Mesenchymal stem cell (in vitro differentiated cells and primary cell): ENCODE measurements at regions not wholly inside any gene's neighbourhood (a gene's known extent, or its start where the extent isn't known, plus 50 kb on each side); places are given as distances from the start of the nearest gene placed in this dataset.

Experiments
- DNase-seq: peaks from one replicate; pipeline ENCODE4 v3.0.0-alpha.2; 2013
- H2AFZ ChIP-seq: one replicate; pipeline ENCODE4 v1.6.1; 2013; ENCODE audit warnings: low read depth, mild to moderate bottlenecking, control low read depth, inconsistent platforms, low read length, moderate library complexity
- H2AK5ac ChIP-seq: 2 replicates; pipeline ENCODE4 v1.6.1; 2013; ENCODE audit warnings: low read length, moderate library complexity, mild to moderate bottlenecking, inconsistent platforms; ENCODE audit not compliant: severe bottlenecking
- H2BK120ac ChIP-seq: one replicate; pipeline ENCODE4 v1.6.1; 2013; ENCODE audit warnings: low read depth, mild to moderate bottlenecking, inconsistent platforms, low read length, moderate library complexity
- H2BK12ac ChIP-seq, 2 experiments: one replicate each; pipeline ENCODE4 v1.6.1; 2013; ENCODE audit warnings: inconsistent platforms in 2 of 2, low read length in 2 of 2, mild to moderate bottlenecking in 2 of 2, moderate library complexity in 2 of 2, control low read depth in 1 of 2
- H2BK15ac ChIP-seq: one replicate; pipeline ENCODE4 v1.6.1; 2013; ENCODE audit warnings: mild to moderate bottlenecking, low read depth, inconsistent platforms; ENCODE audit not compliant: poor library complexity, severe bottlenecking
- H2BK5ac ChIP-seq: 2 replicates; pipeline ENCODE4 v1.6.1; 2013; ENCODE audit warnings: low read depth, mild to moderate bottlenecking, low read length, control low read depth, inconsistent platforms; ENCODE audit not compliant: poor library complexity, severe bottlenecking
- H3K14ac ChIP-seq, 2 experiments: one replicate each; pipeline ENCODE4 v1.6.1; 2013; ENCODE audit warnings: inconsistent platforms in 2 of 2, low read length in 2 of 2, control low read depth in 1 of 2, mild to moderate bottlenecking in 1 of 2, moderate library complexity in 1 of 2
- H3K18ac ChIP-seq, 2 experiments: one replicate each; pipeline ENCODE4 v1.6.1; 2013; ENCODE audit warnings: inconsistent platforms in 2 of 2, low read length in 2 of 2, control low read depth in 1 of 2, low read depth in 1 of 2, mild to moderate bottlenecking in 1 of 2
- H3K23ac ChIP-seq, 2 experiments: one replicate each; pipeline ENCODE4 v1.6.1; 2013; ENCODE audit warnings: inconsistent platforms in 2 of 2, low read length in 2 of 2, mild to moderate bottlenecking in 2 of 2, moderate library complexity in 2 of 2, control low read depth in 1 of 2
- H3K27ac ChIP-seq: 2 replicates; pipeline ENCODE4 v1.5.1; 2013; ENCODE audit warnings: mild to moderate bottlenecking, moderate library complexity, low read length, control low read depth, inconsistent platforms; ENCODE audit not compliant: poor library complexity, severe bottlenecking
- H3K27me3 ChIP-seq, 2 experiments: 2 replicates each; pipeline versions ENCODE4 v1.6.1 to v1.7.0; 2013; ENCODE audit warnings: low read length in 2 of 2, mild to moderate bottlenecking in 2 of 2, moderate library complexity in 2 of 2, control low read depth in 1 of 2, inconsistent platforms in 1 of 2; ENCODE audit not compliant: control insufficient read depth in 1 of 2, insufficient read depth in 1 of 2
- H3K36me3 ChIP-seq, 2 experiments: 2 replicates each; pipeline versions ENCODE4 v1.6.1 to v1.7.0; 2013; ENCODE audit warnings: low read length in 2 of 2, control low read depth in 1 of 2, inconsistent platforms in 1 of 2, low read depth in 1 of 2, mild to moderate bottlenecking in 1 of 2; ENCODE audit not compliant: insufficient read depth in 2 of 2, control insufficient read depth in 1 of 2
- H3K4ac ChIP-seq, 2 experiments: one replicate each; pipeline ENCODE4 v1.6.1; 2013; ENCODE audit warnings: inconsistent platforms in 2 of 2, low read length in 2 of 2, mild to moderate bottlenecking in 2 of 2, moderate library complexity in 2 of 2, control low read depth in 1 of 2, low read depth in 1 of 2
- H3K4me1 ChIP-seq: 2 replicates; pipeline ENCODE4 v1.6.1; 2013; ENCODE audit warnings: low read depth, low read length, control low read depth; ENCODE audit not compliant: control insufficient read depth, insufficient read depth
- H3K4me2 ChIP-seq: 2 replicates; pipeline ENCODE4 v1.6.1; 2013; ENCODE audit warnings: low read length, mild to moderate bottlenecking, inconsistent platforms; ENCODE audit not compliant: poor library complexity, severe bottlenecking
- H3K4me3 ChIP-seq, 2 experiments: 2 replicates each; pipeline versions ENCODE4 v1.5.1 to v1.7.0; 2013; ENCODE audit warnings: low read length in 2 of 2, mild to moderate bottlenecking in 2 of 2, control low read depth in 1 of 2, low read depth in 1 of 2; ENCODE audit not compliant: insufficient read depth in 1 of 2
- H3K79me1 ChIP-seq: replicated peaks from 2 replicates; pipeline ENCODE4 v1.6.1; 2013; ENCODE audit warnings: mild to moderate bottlenecking, control low read depth, low read length, inconsistent platforms; ENCODE audit not compliant: poor library complexity, severe bottlenecking
- H3K9ac ChIP-seq: 2 replicates; pipeline ENCODE4 v1.7.0; 2013; ENCODE audit warnings: mild to moderate bottlenecking, low read length, moderate library complexity
- H3K9me3 ChIP-seq: 2 replicates; pipeline ENCODE4 v1.7.0; 2013; ENCODE audit warnings: mild to moderate bottlenecking, low read length; ENCODE audit not compliant: control insufficient read depth
- H4K8ac ChIP-seq: one replicate; pipeline ENCODE4 v1.6.1; 2013; ENCODE audit warnings: inconsistent platforms, mild to moderate bottlenecking, low read length, moderate library complexity
- H4K91ac ChIP-seq: one replicate; pipeline ENCODE4 v1.6.1; 2013; ENCODE audit warnings: mild to moderate bottlenecking, low read length, inconsistent platforms
- WGBS: methylation state at CpG from one replicate; pipeline ENCODE4 v1.1.7; 2013; ENCODE audit warnings: mixed read lengths; 5-methylcytosine and 5-hydroxymethylcytosine counted together

GRCh38 chr14:104517426-104517825, 62.1 kb upstream of the C14orf180 start:
- no peak for DNase-seq
- H3K27ac ChIP-seq = no peak overlapping the region
- H3K4me3 ChIP-seq = no peak overlapping the region
- no peak overlapping the region for H4K91ac ChIP-seq
- no peak overlapping the region for H3K14ac ChIP-seq
- no peak overlapping the region for H2AFZ ChIP-seq
- no peak overlapping the region for H3K23ac ChIP-seq
- no peaks in the 10 kb centered on the region for H3K4me1 ChIP-seq
- peaks cover 2% of the 10 kb centered on the region for H3K9me3 ChIP-seq
- H3K9ac ChIP-seq = no peak overlapping the region
- H2BK120ac ChIP-seq = no peak overlapping the region
- no peak overlapping the region for H3K4me2 ChIP-seq
- H3K36me3 ChIP-seq = no peaks in the 10 kb centered on the region
- H3K27me3 ChIP-seq = no peaks in the 10 kb centered on the region
- no peak overlapping the region for H4K8ac ChIP-seq
- H2BK12ac ChIP-seq = no peak overlapping the region
- H2BK15ac ChIP-seq = no peak overlapping the region
- H3K4ac ChIP-seq = no peak overlapping the region
- 79% methylated on average over 7 of the region's 8 CpGs for WGBS
- H3K18ac ChIP-seq = no peak overlapping the region
- no peak overlapping the region for H2AK5ac ChIP-seq
- H2BK5ac ChIP-seq = no peak overlapping the region
- H3K79me1 ChIP-seq = no peaks in the 10 kb centered on the region

DNA sequence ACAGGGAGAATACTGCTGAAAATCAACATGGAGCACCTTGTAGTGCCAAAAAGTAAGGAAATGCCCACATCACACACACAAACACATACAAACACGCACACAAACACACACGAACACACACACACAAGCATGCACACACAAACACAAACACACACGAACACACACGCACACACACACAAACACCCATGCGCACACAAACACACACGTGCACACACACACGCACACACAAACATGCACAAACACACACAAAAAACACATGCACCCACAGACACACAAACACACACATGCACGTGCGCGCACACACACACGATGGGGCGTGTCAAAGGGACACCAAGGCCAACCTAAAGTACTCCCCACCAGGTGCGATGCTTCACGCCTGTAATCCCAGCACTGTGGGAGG, 61.7 kb upstream of the C14orf180 start:
- no peak overlapping the region for H2BK120ac ChIP-seq
- 90% methylated on average over 14 of the region's 14 CpGs for WGBS
- H3K14ac ChIP-seq = no peak overlapping the region
- no peak overlapping the region for H4K91ac ChIP-seq
- H3K27ac ChIP-seq = no peak overlapping the region
- no peak overlapping the region for H3K18ac ChIP-seq
- H4K8ac ChIP-seq = no peak overlapping the region
- H3K4me2 ChIP-seq = no peak overlapping the region
- no peak overlapping the region for H2BK15ac ChIP-seq
- no peaks in the 10 kb centered on the region for H3K4me1 ChIP-seq
- H3K9me3 ChIP-seq = peaks cover 2% of the 10 kb centered on the region
- no peak overlapping the region for H3K23ac ChIP-seq
- no peak overlapping the region for H3K4ac ChIP-seq
- H2BK12ac ChIP-seq = no peak overlapping the region
- no peak overlapping the region for H3K9ac ChIP-seq
- H3K79me1 ChIP-seq = no peaks in the 10 kb centered on the region
- no peak overlapping the region for H2BK5ac ChIP-seq
- no peak overlapping the region for H2AK5ac ChIP-seq
- H3K27me3 ChIP-seq = no peaks in the 10 kb centered on the region
- no peak overlapping the region for H2AFZ ChIP-seq
- H3K4me3 ChIP-seq = no peak overlapping the region
- no peaks in the 10 kb centered on the region for H3K36me3 ChIP-seq
- DNase-seq = no peak

- Histone ChIP-seq H3K18ac (no peak overlapping the region), H3K4ac (no peak overlapping the region), H2BK15ac (no peak overlapping the region), H4K91ac (no peak overlapping the region), H2AFZ (no peak overlapping the region), H2AK5ac (no peak overlapping the region), H3K27me3 (no peaks in the 10 kb centered on the region), H4K8ac (no peak overlapping the region), H2BK120ac (no peak overlapping the region), H3K23ac (no peak overlapping the region), H3K9me3 (peaks cover 2% of the 10 kb centered on the region), H2BK5ac (no peak overlapping the region), H3K9ac (no peak overlapping the region), H3K4me1 (no peaks in the 10 kb centered on the region), H3K4me2 (no peak overlapping the region), H2BK12ac (no peak overlapping the region), H3K4me3 (no peak overlapping the region), H3K79me1 (no peaks in the 10 kb centered on the region), H3K27ac (no peak overlapping the region), H3K36me3 (no peaks in the 10 kb centered on the region), H3K14ac (no peak overlapping the region)
- WGBS = 77% methylated on average over 18 of the region's 18 CpGs
- no peak for DNase-seq
These were observed 60.8 kb upstream of the C14orf180 start for GRCh38 chr14:104518659-104519350.

DNA sequence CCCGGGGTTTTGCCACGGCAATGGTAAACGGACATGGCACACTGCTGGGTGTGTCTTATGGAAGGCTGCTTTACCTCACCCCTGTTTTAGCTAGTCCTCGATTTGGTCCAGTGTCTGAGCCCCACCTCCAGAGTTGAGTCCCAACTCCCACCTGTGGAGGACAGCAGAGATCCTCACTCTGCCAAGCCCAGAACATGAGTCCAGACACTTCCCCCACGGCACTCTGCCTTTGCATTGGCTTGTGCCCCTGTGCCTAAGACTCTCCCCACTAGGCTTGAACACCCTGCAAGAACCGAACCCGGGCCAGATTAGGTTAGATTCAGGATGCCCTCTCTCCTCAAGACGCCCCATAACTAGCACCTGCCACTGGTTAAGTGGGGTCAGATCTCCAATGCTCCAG, 59.8 kb upstream of the C14orf180 start:
- Histone ChIP-seq H3K4me2 (no peak overlapping the region), H3K23ac (no peak overlapping the region), H3K27me3 (no peaks in the 10 kb centered on the region), H3K4me1 (no peaks in the 10 kb centered on the region), H4K91ac (no peak overlapping the region), H3K14ac (no peak overlapping the region), H4K8ac (no peak overlapping the region), H2AK5ac (no peak overlapping the region), H2AFZ (no peak overlapping the region), H3K18ac (no peak overlapping the region), H3K9me3 (peaks cover 2% of the 10 kb centered on the region), H2BK15ac (no peak overlapping the region), H3K9ac (no peak overlapping the region), H2BK120ac (no peak overlapping the region), H3K4ac (no peak overlapping the region), H3K27ac (no peak overlapping the region), H3K4me3 (no peak overlapping the region), H3K36me3 (no peaks in the 10 kb centered on the region), H2BK5ac (no peak overlapping the region), H3K79me1 (no peaks in the 10 kb centered on the region), H2BK12ac (no peak overlapping the region)
- no peak for DNase-seq
- 84% methylated on average over 8 of the region's 8 CpGs for WGBS
